Tibial nerve (tissue), 3 donors: ENCODE measurements at regions not wholly inside any gene's neighbourhood (a gene's known extent, or its start where the extent isn't known, plus 50 kb on each side); places are given as distances from the start of the nearest gene placed in this dataset.

Experiments
- POLR2A ChIP-seq, 2 donors: fragments of 450-650 bp; IDR thresholded peaks; one replicate each; pipeline ENCODE4 v1.6.1; 2017; ENCODE audit warnings: antibody characterized with exemption in 2 of 2, mild to moderate bottlenecking in 2 of 2, moderate library complexity in 2 of 2
- TF ChIP-seq, protein P1 (sequence below), 5 experiments: fragments of 200-600 bp in 3 of 5; fragments of 450-650 bp in 2 of 5; sonication (generic) in 3 of 5; IDR thresholded peaks; one replicate each; pipeline ENCODE4 v1.5.1; 2016 to 2019; ENCODE audit warnings: antibody characterized with exemption in 5 of 5, mild to moderate bottlenecking in 3 of 5, moderate library complexity in 2 of 5

- TF ChIP-seq, protein P1, sequence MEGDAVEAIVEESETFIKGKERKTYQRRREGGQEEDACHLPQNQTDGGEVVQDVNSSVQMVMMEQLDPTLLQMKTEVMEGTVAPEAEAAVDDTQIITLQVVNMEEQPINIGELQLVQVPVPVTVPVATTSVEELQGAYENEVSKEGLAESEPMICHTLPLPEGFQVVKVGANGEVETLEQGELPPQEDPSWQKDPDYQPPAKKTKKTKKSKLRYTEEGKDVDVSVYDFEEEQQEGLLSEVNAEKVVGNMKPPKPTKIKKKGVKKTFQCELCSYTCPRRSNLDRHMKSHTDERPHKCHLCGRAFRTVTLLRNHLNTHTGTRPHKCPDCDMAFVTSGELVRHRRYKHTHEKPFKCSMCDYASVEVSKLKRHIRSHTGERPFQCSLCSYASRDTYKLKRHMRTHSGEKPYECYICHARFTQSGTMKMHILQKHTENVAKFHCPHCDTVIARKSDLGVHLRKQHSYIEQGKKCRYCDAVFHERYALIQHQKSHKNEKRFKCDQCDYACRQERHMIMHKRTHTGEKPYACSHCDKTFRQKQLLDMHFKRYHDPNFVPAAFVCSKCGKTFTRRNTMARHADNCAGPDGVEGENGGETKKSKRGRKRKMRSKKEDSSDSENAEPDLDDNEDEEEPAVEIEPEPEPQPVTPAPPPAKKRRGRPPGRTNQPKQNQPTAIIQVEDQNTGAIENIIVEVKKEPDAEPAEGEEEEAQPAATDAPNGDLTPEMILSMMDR (IDR thresholded peaks at IDR 0.05) = no peak
- TF ChIP-seq POLR2A (IDR thresholded peaks at IDR 0.05) = no peak
These were observed 92.0 kb upstream of the CCN2 start for GRCh38 chr6:132043148-132043547.
